Myocyte (in vitro differentiated cells): ENCODE measurements at regions not wholly inside any gene's neighbourhood (a gene's known extent, or its start where the extent isn't known, plus 50 kb on each side); places are given as distances from the start of the nearest gene placed in this dataset.

Source experiments
- DNase-seq: peaks from one replicate; pipeline ENCODE4 v3.0.0-alpha.2; 2012; ENCODE audit warnings: low read depth

- no peak for DNase-seq
Observed at GRCh38 chr2:155062250-155062921, 363.9 kb downstream of the KCNJ3 start.

- DNase-seq: no peak
Observed at GRCh38 chr2:155060896-155061295, 362.4 kb downstream of the KCNJ3 start.

DNA sequence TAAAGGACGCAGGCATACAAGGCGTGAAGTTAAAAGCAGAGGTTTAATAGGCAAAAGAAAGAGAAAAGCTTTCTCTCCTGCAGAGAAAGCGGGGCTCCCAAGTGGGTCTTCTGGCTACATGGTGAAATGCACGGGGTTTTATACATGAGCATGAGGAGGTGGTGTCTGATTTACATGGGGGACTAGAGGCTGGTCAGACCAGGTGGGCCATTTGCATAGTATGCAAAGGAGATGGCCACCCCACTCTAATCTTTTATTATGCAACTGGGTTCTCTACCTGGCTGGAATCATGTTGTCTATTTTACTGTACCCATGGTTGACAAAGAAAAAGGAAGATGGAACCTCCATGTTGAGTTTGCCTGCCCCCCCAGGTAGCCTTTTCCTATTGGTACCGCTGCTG is 356.2 kb downstream of the KCNJ3 start:
- no peak for DNase-seq

GRCh38 chr2:155043097-155043496 is 344.6 kb downstream of the KCNJ3 start:
- DNase-seq: no peak

GRCh38 chr2:155035308-155035707 is 336.8 kb downstream of the KCNJ3 start:
- no peak for DNase-seq

- no peak for DNase-seq
Observed at GRCh38 chr2:155033652-155034051, 335.2 kb downstream of the KCNJ3 start.

DNA sequence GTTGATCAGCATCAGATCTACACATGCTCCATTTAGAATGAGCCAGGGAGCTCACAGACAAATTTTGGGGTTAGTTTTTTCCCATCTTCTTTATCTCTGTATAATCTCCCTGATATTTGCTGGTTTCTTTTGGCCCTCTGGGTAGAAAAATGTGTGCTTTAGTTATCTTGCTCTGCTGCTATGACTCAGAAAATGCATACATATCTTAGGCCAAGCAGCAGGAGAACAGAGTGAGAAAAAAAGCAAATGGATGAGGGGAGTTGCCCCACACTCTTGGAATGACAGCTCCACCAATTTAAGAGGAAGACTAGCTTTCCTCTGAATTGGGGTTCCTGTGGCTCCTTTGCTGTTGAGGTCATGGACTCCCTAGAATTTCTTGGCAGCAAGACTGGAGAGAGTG is 331.8 kb downstream of the KCNJ3 start:
- DNase-seq: no peak

- no peak for DNase-seq
Observed at GRCh38 chr2:155026651-155027174, 328.2 kb downstream of the KCNJ3 start.

DNA sequence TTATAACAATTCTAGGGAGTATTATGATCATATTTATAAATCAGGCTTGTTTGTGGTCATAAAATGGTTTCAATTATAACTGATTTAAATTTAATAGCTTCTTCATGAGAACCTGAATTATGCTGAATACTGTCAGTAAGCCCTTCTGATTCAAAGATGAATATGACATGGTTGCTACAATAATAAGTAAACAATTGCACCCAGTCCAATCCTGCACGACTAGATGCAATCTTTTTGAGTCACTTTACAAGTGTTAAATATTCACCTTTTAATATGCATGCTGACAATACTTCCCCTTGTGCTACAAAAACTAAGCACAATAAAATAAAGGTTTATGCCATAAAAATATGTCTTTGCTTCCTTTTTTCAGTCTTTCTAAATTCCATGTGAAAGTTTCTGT is 325.2 kb downstream of the KCNJ3 start:
- no peak for DNase-seq

GRCh38 chr2:155022531-155022930 is 324.0 kb downstream of the KCNJ3 start:
- no peak for DNase-seq

- DNase-seq: no peak
Observed at GRCh38 chr2:155021618-155022017, 323.1 kb downstream of the KCNJ3 start.

GRCh38 chr2:155020246-155020645 is 321.8 kb downstream of the KCNJ3 start:
- DNase-seq: no peak

DNA sequence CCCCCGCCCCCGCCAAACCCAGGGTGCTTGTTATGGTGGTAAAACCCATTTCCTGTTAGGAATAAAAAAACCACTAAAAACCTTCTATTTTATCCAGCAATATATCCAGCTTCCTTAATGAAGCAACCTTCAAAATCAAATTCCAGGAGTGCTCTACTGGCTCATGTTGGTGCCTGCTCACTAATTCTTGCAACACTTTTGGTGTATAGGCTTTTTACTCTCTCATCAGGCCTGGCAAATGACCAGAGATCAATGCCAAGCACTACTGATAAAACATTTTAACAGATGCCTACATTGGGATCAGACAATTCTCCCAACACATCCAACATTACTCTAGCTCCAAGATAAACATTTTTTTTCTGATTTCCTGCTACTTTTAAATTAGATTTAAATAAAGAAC is 312.4 kb downstream of the KCNJ3 start:
- DNase-seq: no peak

GRCh38 chr2:154995361-154995760 is 296.9 kb downstream of the KCNJ3 start:
- DNase-seq: no peak

GRCh38 chr2:154992826-154993225 is 294.3 kb downstream of the KCNJ3 start:
- no peak for DNase-seq

DNA sequence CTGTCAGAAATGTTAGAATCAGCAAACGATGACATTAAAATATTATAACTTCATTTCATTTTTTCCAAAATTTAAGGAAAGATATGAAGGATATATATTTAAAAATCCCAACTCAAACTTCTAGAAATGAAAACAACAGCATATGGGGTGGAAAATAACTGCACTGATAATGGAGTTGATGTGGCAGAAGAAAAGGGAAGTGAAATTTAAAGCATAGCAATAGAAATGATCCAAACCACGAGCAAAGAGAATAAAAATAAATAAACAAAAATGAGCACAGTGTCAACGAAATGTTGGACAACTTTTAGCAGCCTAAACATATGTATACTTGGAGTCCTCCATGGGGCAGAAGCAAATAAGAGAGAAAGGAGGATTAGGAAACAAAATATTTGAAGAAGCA is 280.2 kb downstream of the KCNJ3 start:
- no peak for DNase-seq

GRCh38 chr2:154978244-154978643 is 279.7 kb downstream of the KCNJ3 start:
- no peak for DNase-seq

DNA sequence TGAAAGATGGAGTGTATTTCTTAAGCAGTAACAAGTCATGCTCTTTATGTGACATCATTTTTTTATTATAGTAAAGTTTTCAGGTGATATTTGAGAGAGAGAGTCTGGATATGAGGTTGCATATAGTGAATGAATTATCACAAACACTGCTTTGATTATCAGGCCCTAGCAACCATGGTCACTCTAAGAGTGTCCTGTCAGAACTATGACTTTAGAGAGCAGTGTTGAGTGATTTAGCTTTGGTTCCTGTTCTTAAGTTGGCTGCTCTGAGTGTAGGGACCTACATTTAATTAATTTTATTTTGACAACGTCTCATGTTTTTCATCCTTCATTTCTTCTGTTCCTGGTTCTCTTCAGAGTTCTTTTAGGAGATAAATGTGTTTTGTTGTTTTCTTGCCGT is 275.5 kb downstream of the KCNJ3 start:
- no peak for DNase-seq

DNA sequence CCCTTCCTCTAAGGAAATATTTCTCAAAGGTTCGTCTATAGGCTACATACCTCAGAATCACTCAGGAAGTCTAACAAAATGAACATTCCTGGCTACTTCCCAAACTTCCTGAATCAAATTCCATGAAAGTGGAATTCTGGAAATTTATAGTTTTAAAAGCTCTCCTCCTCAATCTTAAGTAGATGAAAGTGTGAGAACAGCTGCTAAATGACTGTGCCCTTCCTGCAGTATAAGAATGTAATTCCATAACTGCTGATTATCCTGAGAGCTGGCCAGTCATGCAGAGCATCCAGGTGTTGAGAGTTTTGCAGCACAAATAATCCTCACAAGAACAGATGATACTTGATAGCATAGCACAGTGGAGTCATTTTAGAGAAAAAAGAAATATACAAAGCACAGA is 265.0 kb downstream of the KCNJ3 start:
- DNase-seq: no peak

DNA sequence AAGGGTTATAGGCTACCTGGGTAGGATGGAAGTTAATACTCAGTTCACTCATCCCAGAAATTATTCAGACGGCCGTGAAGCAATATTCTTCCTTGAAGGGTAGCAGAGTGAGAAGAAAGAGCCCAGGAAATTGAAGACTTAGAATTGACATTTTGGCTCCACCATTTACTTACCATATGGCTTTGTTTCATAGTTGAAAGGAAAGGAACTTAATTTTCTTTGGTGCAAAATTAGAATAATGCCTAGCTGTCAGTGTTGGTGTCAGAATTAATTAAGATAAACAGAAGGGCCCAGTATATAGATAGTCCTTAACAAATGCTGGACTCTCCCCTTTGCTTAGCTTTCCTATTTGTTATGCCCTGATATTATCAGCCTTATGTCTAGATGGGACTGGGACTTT is 263.2 kb downstream of the KCNJ3 start:
- no peak for DNase-seq

GRCh38 chr2:154960802-154961583 is 262.5 kb downstream of the KCNJ3 start:
- DNase-seq: no peak

DNA sequence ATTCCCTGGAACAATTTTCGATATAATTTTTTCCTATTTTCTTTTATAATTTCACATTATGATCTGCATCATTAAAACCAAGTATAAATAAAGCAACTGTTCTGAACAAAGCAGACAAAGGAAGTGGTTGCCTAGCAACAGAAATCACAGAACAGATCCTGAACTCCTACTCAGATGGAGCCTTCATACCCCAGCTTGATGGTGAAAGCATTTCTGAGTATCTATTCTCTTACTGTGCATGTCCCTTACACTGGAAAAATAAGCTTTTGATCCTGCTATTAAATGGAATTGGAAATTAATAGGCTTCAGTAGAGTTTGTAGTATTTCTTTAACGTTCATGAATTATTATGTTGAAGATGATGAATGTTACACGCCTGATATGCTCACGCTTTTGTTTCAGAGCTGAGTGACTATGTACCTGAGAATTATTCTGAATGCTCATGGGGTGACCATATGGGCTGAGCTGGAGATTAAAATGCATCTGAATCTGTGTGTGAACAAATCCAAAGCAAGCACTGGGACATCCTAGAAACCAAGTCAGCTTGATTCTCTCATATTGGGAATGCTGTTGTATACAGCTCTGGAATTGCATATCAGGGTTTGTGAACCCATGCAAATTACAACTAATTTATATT is 254.0 kb downstream of the KCNJ3 start:
- no peak for DNase-seq
